Heart right ventricle (tissue), 16 donors: ENCODE measurements at regions not wholly inside any gene's neighbourhood (a gene's known extent, or its start where the extent isn't known, plus 50 kb on each side); places are given as distances from the start of the nearest gene placed in this dataset.

Experiments
- ATAC-seq, 8 donors: fragments of 200-7000 bp; cut with Tn5 transposase; one replicate each; pipeline ENCODE4 v1.9.1; 2020; ENCODE audit warnings: mild to moderate bottlenecking in 8 of 8, moderate library complexity in 8 of 8, moderate number of reproducible peaks in 1 of 8
- DNase-seq, 2 donors: peaks; one replicate each; pipeline ENCODE4 v3.0.0-alpha.2; 2020
- H3K27ac ChIP-seq, 10 donors: fragments of 200-600 bp; sonication (generic) in 2 of 10; one replicate each; pipeline versions ENCODE4 v1.5.0 to v1.8.0; 2020 to 2022; ENCODE audit warnings: mild to moderate bottlenecking in 3 of 10
- H3K27me3 ChIP-seq, 7 donors: fragments of 200-600 bp; one replicate each; pipeline ENCODE4 v1.8.0; 2021 to 2022; ENCODE audit warnings: mild to moderate bottlenecking in 2 of 7
- H3K36me3 ChIP-seq, 9 donors: fragments of 200-600 bp; sonication (generic) in 1 of 9; one replicate each; pipeline versions ENCODE4 v1.5.0 to v1.8.0; 2020 to 2022; ENCODE audit warnings: mild to moderate bottlenecking in 2 of 9
- H3K4me1 ChIP-seq, 9 donors: fragments of 200-600 bp; sonication (generic) in 1 of 9; one replicate each; pipeline versions ENCODE4 v1.5.0 to v1.8.0; 2020 to 2022; ENCODE audit warnings: mild to moderate bottlenecking in 4 of 9
- H3K4me3 ChIP-seq, 10 donors: fragments of 200-600 bp; sonication (generic) in 2 of 10; one replicate each; pipeline versions ENCODE4 v1.5.0 to v1.8.0; 2020 to 2022; ENCODE audit warnings: mild to moderate bottlenecking in 7 of 10, moderate library complexity in 2 of 10
- H3K9me3 ChIP-seq, 11 donors: fragments of 200-600 bp in 10 of 11; sonication (generic) in 2 of 11; one replicate each; pipeline versions ENCODE4 v1.5.0 to v1.8.0; 2013 to 2022; ENCODE audit warnings: mild to moderate bottlenecking in 2 of 11, control low read depth in 1 of 11, moderate library complexity in 1 of 11
- WGBS, 2 donors: extraction: QIAGEN DNeasy Blood & Tissue Kit; methylation state at CpG; one replicate each; pipeline ENCODE4 v1.1.7; 2013; ENCODE audit warnings: inconsistent platforms in 1 of 2; 5-methylcytosine and 5-hydroxymethylcytosine counted together
- intact Hi-C, 10 donors: fragments of 100-400 bp; cut with DNase I; formaldehyde crosslinking; loops; one replicate each; pipeline versions ENCODE4 v1.11.1 to v1.14.2; 2022
- TF ChIP-seq, protein P1 (sequence below), 9 donors: fragments of 200-600 bp; sonication (generic) in 2 of 9; IDR thresholded peaks; one replicate each; pipeline versions ENCODE4 v1.5.0 to v1.8.0; 2021 to 2022; ENCODE audit warnings: antibody characterized with exemption in 9 of 9, mild to moderate bottlenecking in 5 of 9, moderate library complexity in 1 of 9
- donor health status: Arrhythmogenic right ventricular cardiomyopathy.
- donor health status: ischemic (EF 13 %, LVEDD 7.1; RV severe dilation, severe dysfunction).
- donor health status: healthy with polysubstance abuse.
- donor health status: DM: no; HTN: yes; CAD: no.
- donor health status: DM: no; HTN: no; CAD: no.
- donor health status: ischemic (EF 25% LVEDD 6.9; RV normal size, moderate dysfunction).
- donor health status: ischemic (EF 25% LVEDD 5.7; RV mildly dilated, moderate dysfunction).
- donor health status: healthy.
- donor health status: DM: yes; HTN: yes; CAD: no.
- donor health status: Ischemic cardiomyopathy.
- donor health status: ischemic (EF 35%, LVEDD 5.7; RV mildly dilated, moderate dysfunction).
- donor health status: nonischemic (EF 11% LVEDD 7.7; RV severe dilation, severe dysfunction).
- donor health status: DM: yes; HTN: yes; CAD: no.
- donor health status: PGD.
- donor health status: ischemic (EF 29% LVEDD 5.4; RV normal size, mild dysfunction).
- donor health status: nonischemic (EF 23%, LVEDD 6.1; RV moderate dilation, normal function).

GRCh38 chr2:120503793-120504571, 158.0 kb downstream of the INHBB start:
- ATAC-seq = peak; percentile 66 to 96 (median 90)
- Histone ChIP-seq H3K4me1 (peaks cover 0 to 21% (median 9%) of the 10 kb centered on the region in 9 donors), H3K9me3 (no peaks in the 10 kb centered on the region), H3K36me3 (no peaks in the 10 kb centered on the region), H3K4me3 (no peak overlapping the region), H3K27me3 (peaks cover 0 to 5% (median 0%) of the 10 kb centered on the region in 7 donors), H3K27ac (peak overlapping the region in 9 of 10 donors; percentile 46 to 78 (median 60))
- TF ChIP-seq, protein P1, sequence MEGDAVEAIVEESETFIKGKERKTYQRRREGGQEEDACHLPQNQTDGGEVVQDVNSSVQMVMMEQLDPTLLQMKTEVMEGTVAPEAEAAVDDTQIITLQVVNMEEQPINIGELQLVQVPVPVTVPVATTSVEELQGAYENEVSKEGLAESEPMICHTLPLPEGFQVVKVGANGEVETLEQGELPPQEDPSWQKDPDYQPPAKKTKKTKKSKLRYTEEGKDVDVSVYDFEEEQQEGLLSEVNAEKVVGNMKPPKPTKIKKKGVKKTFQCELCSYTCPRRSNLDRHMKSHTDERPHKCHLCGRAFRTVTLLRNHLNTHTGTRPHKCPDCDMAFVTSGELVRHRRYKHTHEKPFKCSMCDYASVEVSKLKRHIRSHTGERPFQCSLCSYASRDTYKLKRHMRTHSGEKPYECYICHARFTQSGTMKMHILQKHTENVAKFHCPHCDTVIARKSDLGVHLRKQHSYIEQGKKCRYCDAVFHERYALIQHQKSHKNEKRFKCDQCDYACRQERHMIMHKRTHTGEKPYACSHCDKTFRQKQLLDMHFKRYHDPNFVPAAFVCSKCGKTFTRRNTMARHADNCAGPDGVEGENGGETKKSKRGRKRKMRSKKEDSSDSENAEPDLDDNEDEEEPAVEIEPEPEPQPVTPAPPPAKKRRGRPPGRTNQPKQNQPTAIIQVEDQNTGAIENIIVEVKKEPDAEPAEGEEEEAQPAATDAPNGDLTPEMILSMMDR (IDR thresholded peaks at IDR 0.05) = peak in 4 of 9 donors; percentile 15 to 50 (median 34)
- intact Hi-C loops = loop anchor here in 3 of 10 donors (5.0 kb wide), 3 partner anchors 48 to 162 kb away; partner anchors contain the start of gene INHBB (in 1 of the 3)
- 59 to 73% methylated on average over 23 of the region's 23 CpGs for WGBS, 2 donors
- peak; percentile 72 to 73 for DNase-seq

DNA sequence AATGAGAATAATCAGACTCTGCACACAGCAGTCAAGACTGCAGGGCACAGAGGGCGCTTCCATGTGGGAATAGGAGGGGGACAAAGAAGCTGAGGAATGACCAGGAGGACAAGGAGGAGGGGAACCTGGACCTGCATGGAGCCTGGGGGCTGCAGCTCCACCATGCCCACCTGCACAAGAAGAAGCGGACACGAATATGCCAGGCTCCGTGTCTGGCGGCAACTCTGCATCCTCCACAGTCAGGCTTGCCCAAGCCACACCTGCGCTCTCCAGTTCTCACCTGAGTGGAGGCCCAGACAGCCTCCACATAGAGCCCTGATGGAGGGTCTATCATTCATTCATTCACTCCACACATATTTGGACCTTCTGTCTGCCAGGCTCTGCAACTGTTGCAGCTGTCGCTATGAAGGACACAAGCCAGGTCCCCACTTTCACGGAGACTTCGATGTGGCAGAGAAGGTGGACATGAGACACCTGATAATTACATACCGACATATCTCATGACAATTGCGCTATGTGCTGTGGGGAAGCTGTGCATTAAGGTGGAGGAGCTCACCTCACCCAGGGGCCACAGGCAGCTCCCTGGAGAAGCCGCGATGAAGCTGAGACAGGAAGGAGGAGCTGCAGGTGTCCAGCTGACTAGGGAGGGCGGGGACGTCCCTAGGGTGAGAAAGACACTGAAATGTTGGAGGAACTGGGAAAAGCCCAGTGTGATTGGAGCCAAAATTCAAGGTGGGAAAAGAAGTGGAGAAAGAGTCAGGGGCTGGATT, 159.2 kb downstream of the INHBB start:
- intact Hi-C loops = loop anchor here in 4 of 10 donors (5.0 kb wide), 5 partner anchors 47 to 172 kb away; partner anchors contain the start of gene INHBB (in 1 of the 4)
- no peaks in the 10 kb centered on the region for H3K36me3 ChIP-seq
- 87 to 91% methylated on average over 15 of the region's 15 CpGs for WGBS, 2 donors

DNA sequence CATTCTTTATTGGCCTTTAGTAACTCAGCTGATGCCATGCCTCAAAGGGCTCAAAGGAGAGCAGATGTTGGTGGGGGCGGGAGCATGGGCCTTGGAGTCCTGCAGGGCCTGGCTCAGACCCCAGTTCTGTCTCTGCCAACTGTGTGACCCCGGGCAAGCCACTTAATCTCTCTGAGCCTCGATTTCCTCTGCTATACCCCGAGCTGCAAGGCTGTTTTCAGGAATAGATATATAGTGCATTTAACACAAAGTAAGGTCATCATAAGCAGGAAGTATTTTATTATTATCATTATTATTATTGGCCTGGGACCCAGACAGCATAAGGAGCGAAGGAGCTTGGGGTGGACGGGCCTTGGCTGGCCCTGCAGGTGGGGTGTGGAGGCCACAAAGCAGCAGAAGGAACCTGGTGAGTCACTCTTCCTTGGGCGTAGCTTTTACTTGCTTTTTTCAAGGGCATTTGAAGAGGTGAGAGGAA, 162.7 kb downstream of the INHBB start:
- Histone ChIP-seq H3K27me3 (peaks cover 0 to 13% (median 0%) of the 10 kb centered on the region in 7 donors), H3K9me3 (no peaks in the 10 kb centered on the region), H3K4me1 (peaks cover 0 to 22% (median 10%) of the 10 kb centered on the region in 9 donors), H3K36me3 (no peaks in the 10 kb centered on the region), H3K27ac (no peak overlapping the region), H3K4me3 (no peak overlapping the region)
- DNase-seq (no peak), ATAC-seq (peak in 2 of 8 donors; percentile 30 to 34)
- intact Hi-C loops = loop anchor here in 2 of 10 donors (5.0 kb wide), 2 partner anchors 159 to 169 kb away; no protein-coding TSS in a partner anchor
- TF ChIP-seq, protein P1 (IDR thresholded peaks at IDR 0.05) = no peak
- 52 to 56% methylated on average over 7 of the region's 7 CpGs for WGBS, 2 donors

More for the DNA sequence above, 159.2 kb downstream of the INHBB start:
- Histone ChIP-seq H3K27me3 (peaks cover 0 to 3% (median 0%) of the 10 kb centered on the region in 7 donors), H3K4me3 (no peak overlapping the region), H3K27ac (peak overlapping the region in 2 of 10 donors; percentile 71 to 78), H3K9me3 (no peaks in the 10 kb centered on the region), H3K4me1 (peaks cover 0 to 22% (median 10%) of the 10 kb centered on the region in 9 donors)
- TF ChIP-seq, protein P1 (IDR thresholded peaks at IDR 0.05) = no peak
- no peak for DNase-seq
- ATAC-seq = no peak
